CD14-positive monocyte (primary cell): ENCODE measurements at regions not wholly inside any gene's neighbourhood (a gene's known extent, or its start where the extent isn't known, plus 50 kb on each side); places are given as distances from the start of the nearest gene placed in this dataset.

Source experiments
- DNase-seq, 3 donors: peaks; one replicate each; pipeline ENCODE4 v3.0.0-alpha.2; 2011 to 2022
- H2AFZ ChIP-seq: 2 replicates; pipeline ENCODE4 v1.6.0; 2012; ENCODE audit warnings: mild to moderate bottlenecking, low read depth, low read length, inconsistent platforms; ENCODE audit not compliant: insufficient read depth, poor library complexity, severe bottlenecking
- H3K27ac ChIP-seq, 2 donors: 1 replicate in 1 of 2; 2 replicates in 1 of 2; pipeline ENCODE4 v1.5.1; 2012 to 2013; ENCODE audit warnings: low read length in 2 of 2, control low read depth in 1 of 2, inconsistent platforms in 1 of 2, low read depth in 1 of 2, mild to moderate bottlenecking in 1 of 2
- H3K27me3 ChIP-seq, 2 donors: one replicate each; pipeline versions ENCODE4 v1.6.0 to v1.6.1; 2011 to 2013; ENCODE audit warnings: low read length in 2 of 2; ENCODE audit not compliant: control insufficient read depth in 2 of 2, insufficient read depth in 2 of 2
- H3K36me3 ChIP-seq, 2 donors: replicated peaks in 1 of 2; 1 replicate in 1 of 2; 2 replicates in 1 of 2; pipeline versions ENCODE4 v1.5.1 to v1.6.1; 2012 to 2013; ENCODE audit warnings: low read length in 2 of 2, control low read depth in 1 of 2, inconsistent platforms in 1 of 2, mild to moderate bottlenecking in 1 of 2; ENCODE audit not compliant: insufficient read depth in 2 of 2, control insufficient read depth in 1 of 2
- H3K4me1 ChIP-seq, 2 donors: 1 replicate in 1 of 2; 2 replicates in 1 of 2; pipeline versions ENCODE4 v1.5.1 to v1.6.1; 2012 to 2013; ENCODE audit warnings: low read length in 2 of 2, control low read depth in 1 of 2, inconsistent platforms in 1 of 2, mild to moderate bottlenecking in 1 of 2, moderate library complexity in 1 of 2; ENCODE audit not compliant: insufficient read depth in 2 of 2, control insufficient read depth in 1 of 2
- H3K4me2 ChIP-seq: replicated peaks from 2 replicates; pipeline ENCODE3; 2012; ENCODE audit warnings: low read length, moderate library complexity, mild to moderate bottlenecking; ENCODE audit not compliant: poor library complexity, severe bottlenecking; ENCODE audit errors: extremely low read depth
- H3K4me3 ChIP-seq, 3 experiments: fragments of 200-600 bp in 1 of 3; sonication (generic) in 1 of 3; replicated peaks in 1 of 3; 1 replicate in 2 of 3; 2 replicates in 1 of 3; pipeline ENCODE4 v1.5.1; 2011 to 2013; ENCODE audit warnings: low read length in 3 of 3, mild to moderate bottlenecking in 3 of 3, control low read depth in 2 of 3, low read depth in 2 of 3, inconsistent platforms in 1 of 3, moderate library complexity in 1 of 3
- H3K79me2 ChIP-seq: 2 replicates; pipeline ENCODE4 v1.6.0; 2012; ENCODE audit warnings: mild to moderate bottlenecking, control low read depth, inconsistent platforms, low read length, moderate library complexity; ENCODE audit not compliant: insufficient read depth
- H3K9ac ChIP-seq: 2 replicates; pipeline ENCODE4 v1.6.0; 2017; ENCODE audit warnings: low read length, mild to moderate bottlenecking; ENCODE audit not compliant: insufficient read depth, poor library complexity, severe bottlenecking
- H3K9me3 ChIP-seq, 2 donors: replicated peaks in 1 of 2; 1 replicate in 1 of 2; 2 replicates in 1 of 2; pipeline versions ENCODE4 v1.5.1 to v1.6.1; 2012 to 2013; ENCODE audit warnings: low read length in 2 of 2, control low read depth in 1 of 2; ENCODE audit not compliant: control insufficient read depth in 1 of 2, insufficient read depth in 1 of 2
- H4K20me1 ChIP-seq: 2 replicates; pipeline ENCODE4 v1.6.0; 2012; ENCODE audit warnings: mild to moderate bottlenecking, low read length, control low read depth, moderate library complexity; ENCODE audit not compliant: insufficient read depth
- H3K27ac Mint-ChIP-seq, 7 donors: one replicate each; pipeline ENCODE4 v1.8.0; 2020; ENCODE audit warnings: mild to moderate bottlenecking in 7 of 7, mixed read lengths in 7 of 7, moderate library complexity in 6 of 7, inconsistent platforms in 2 of 7
- H3K27me3 Mint-ChIP-seq, 3 donors: one replicate each; pipeline ENCODE4 v1.8.0; 2021 to 2022; ENCODE audit warnings: low read depth in 3 of 3, mild to moderate bottlenecking in 3 of 3, mixed read lengths in 3 of 3, moderate library complexity in 3 of 3, inconsistent platforms in 1 of 3
- H3K36me3 Mint-ChIP-seq, 2 donors: one replicate each; pipeline ENCODE4 v1.8.0; 2020; ENCODE audit warnings: mixed read lengths in 2 of 2, inconsistent platforms in 1 of 2, mild to moderate bottlenecking in 1 of 2
- H3K4me1 Mint-ChIP-seq: one replicate; pipeline ENCODE4 v1.8.0; 2020; ENCODE audit warnings: mild to moderate bottlenecking, mixed read lengths
- H3K4me3 Mint-ChIP-seq, 2 donors: one replicate each; pipeline ENCODE4 v1.8.0; 2020; ENCODE audit warnings: mild to moderate bottlenecking in 2 of 2, mixed read lengths in 2 of 2, moderate library complexity in 1 of 2
- H3K9me3 Mint-ChIP-seq, 7 donors: one replicate each; pipeline ENCODE4 v1.8.0; 2020 to 2022; ENCODE audit warnings: mixed read lengths in 7 of 7, mild to moderate bottlenecking in 6 of 7, moderate library complexity in 6 of 7, inconsistent platforms in 2 of 7
- CTCF ChIP-seq: fragments of 200-600 bp; IDR thresholded peaks from one replicate; pipeline ENCODE4 v1.8.0; 2022; ENCODE audit warnings: antibody characterized with exemption, mild to moderate bottlenecking
- WGBS: methylation state at CpG from one replicate; pipeline ENCODE4 v1.1.5; 2013; ENCODE audit warnings: missing lambda C conversion rate; ENCODE audit not compliant: insufficient coverage; 5-methylcytosine and 5-hydroxymethylcytosine counted together
- intact Hi-C, 2 donors: fragments of 100-400 bp; cut with micrococcal nuclease; formaldehyde crosslinking; loops; one replicate each; pipeline versions ENCODE4 v1.15.0 to v1.15.1; 2023

- no peak overlapping the region for H3K4me2 ChIP-seq
- TF ChIP-seq CTCF = no peak
- Mint-ChIP-seq H3K4me3 (no peak overlapping the region), H3K9me3 (peaks cover 10 to 24% (median 11%) of the 10 kb centered on the region in 7 donors), H3K27me3 (peaks cover 0 to 3% (median 0%) of the 10 kb centered on the region in 3 donors), H3K36me3 (no peaks in the 10 kb centered on the region), H3K4me1 (no peaks in the 10 kb centered on the region), H3K27ac (no peak overlapping the region)
- peaks cover 0 to 26% of the 10 kb centered on the region in 2 donors for H3K9me3 ChIP-seq
- H4K20me1 ChIP-seq = no peaks in the 10 kb centered on the region
- 90% methylated on average over 7 of the region's 7 CpGs for WGBS
- DNase-seq = no peak
- no peaks in the 10 kb centered on the region for H3K4me1 ChIP-seq
- no peaks in the 10 kb centered on the region for H3K27me3 ChIP-seq
- no peak overlapping the region for H3K9ac ChIP-seq
- intact Hi-C loops = no loop called here
- H3K4me3 ChIP-seq = no peak overlapping the region
- H2AFZ ChIP-seq = no peak overlapping the region
- H3K79me2 ChIP-seq = no peaks in the 10 kb centered on the region
- H3K27ac ChIP-seq = no peak overlapping the region
- no peaks in the 10 kb centered on the region for H3K36me3 ChIP-seq
These were observed 494.8 kb upstream of the HS6ST1 start for GRCh38 chr2:128813352-128814034.

GRCh38 chr2:128815248-128815647 lies 496.6 kb upstream of the HS6ST1 start:
- Histone ChIP-seq H3K9ac (no peak overlapping the region), H4K20me1 (no peaks in the 10 kb centered on the region), H3K27me3 (no peaks in the 10 kb centered on the region), H3K36me3 (no peaks in the 10 kb centered on the region), H3K9me3 (peaks cover 0 to 17% of the 10 kb centered on the region in 2 donors), H3K4me1 (no peaks in the 10 kb centered on the region), H3K4me2 (no peak overlapping the region), H3K27ac (no peak overlapping the region), H2AFZ (no peak overlapping the region), H3K4me3 (no peak overlapping the region), H3K79me2 (no peaks in the 10 kb centered on the region)
- Mint-ChIP-seq H3K4me3 (no peak overlapping the region), H3K4me1 (no peaks in the 10 kb centered on the region), H3K36me3 (no peaks in the 10 kb centered on the region), H3K27me3 (peaks cover 0 to 3% (median 0%) of the 10 kb centered on the region in 3 donors), H3K9me3 (peaks cover 3 to 23% (median 6%) of the 10 kb centered on the region in 7 donors), H3K27ac (no peak overlapping the region)
- WGBS = 90% methylated on average over 2 of the region's 3 CpGs
- intact Hi-C loops = no loop called here
- no peak for DNase-seq
- TF ChIP-seq CTCF = no peak
